Vagina (tissue), 2 donors: ENCODE measurements at regions not wholly inside any gene's neighbourhood (a gene's known extent, or its start where the extent isn't known, plus 50 kb on each side); places are given as distances from the start of the nearest gene placed in this dataset.

Experiments used
- POLR2A ChIP-seq, 2 donors: fragments of 450-650 bp; IDR thresholded peaks; one replicate each; pipeline ENCODE4 v1.6.1; 2017; ENCODE audit warnings: antibody characterized with exemption in 2 of 2, mild to moderate bottlenecking in 2 of 2, moderate library complexity in 2 of 2
- TF ChIP-seq, protein P1 (sequence below), 3 experiments: fragments of 450-650 bp in 2 of 3; fragments of 200-600 bp in 1 of 3; sonication (generic) in 1 of 3; IDR thresholded peaks; one replicate each; pipeline ENCODE4 v1.5.1; 2017 to 2019; ENCODE audit warnings: antibody characterized with exemption in 3 of 3, mild to moderate bottlenecking in 2 of 3, moderate library complexity in 2 of 3

DNA sequence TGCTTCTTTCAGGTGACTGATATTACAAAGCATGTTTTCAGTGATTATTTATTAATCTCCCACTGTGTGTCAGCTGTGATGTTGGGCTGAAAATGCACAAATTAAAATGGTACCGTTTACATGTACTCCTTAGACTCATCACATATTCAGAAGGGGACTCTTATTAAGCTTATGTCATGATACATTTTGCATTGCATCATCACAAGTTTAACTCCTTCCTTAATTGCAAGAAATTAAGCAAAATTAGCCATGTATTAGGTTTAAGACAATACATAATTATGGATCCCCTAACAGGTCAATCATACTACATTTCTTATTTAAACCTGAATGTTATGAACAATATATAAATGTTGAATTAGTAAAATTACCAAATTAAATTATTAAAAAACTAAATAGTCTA lies 899.1 kb downstream of the TMEM182 start:
- no peak for TF ChIP-seq POLR2A (IDR thresholded peaks at IDR 0.05)
- TF ChIP-seq, protein P1, sequence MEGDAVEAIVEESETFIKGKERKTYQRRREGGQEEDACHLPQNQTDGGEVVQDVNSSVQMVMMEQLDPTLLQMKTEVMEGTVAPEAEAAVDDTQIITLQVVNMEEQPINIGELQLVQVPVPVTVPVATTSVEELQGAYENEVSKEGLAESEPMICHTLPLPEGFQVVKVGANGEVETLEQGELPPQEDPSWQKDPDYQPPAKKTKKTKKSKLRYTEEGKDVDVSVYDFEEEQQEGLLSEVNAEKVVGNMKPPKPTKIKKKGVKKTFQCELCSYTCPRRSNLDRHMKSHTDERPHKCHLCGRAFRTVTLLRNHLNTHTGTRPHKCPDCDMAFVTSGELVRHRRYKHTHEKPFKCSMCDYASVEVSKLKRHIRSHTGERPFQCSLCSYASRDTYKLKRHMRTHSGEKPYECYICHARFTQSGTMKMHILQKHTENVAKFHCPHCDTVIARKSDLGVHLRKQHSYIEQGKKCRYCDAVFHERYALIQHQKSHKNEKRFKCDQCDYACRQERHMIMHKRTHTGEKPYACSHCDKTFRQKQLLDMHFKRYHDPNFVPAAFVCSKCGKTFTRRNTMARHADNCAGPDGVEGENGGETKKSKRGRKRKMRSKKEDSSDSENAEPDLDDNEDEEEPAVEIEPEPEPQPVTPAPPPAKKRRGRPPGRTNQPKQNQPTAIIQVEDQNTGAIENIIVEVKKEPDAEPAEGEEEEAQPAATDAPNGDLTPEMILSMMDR (IDR thresholded peaks at IDR 0.05), result no peak
